Sigmoid colon (tissue), 4 donors: ENCODE measurements at regions not wholly inside any gene's neighbourhood (a gene's known extent, or its start where the extent isn't known, plus 50 kb on each side); places are given as distances from the start of the nearest gene placed in this dataset.

ENCODE experiments used
- POLR2A ChIP-seq, 2 donors: fragments of 450-650 bp; IDR thresholded peaks; one replicate each; pipeline ENCODE4 v1.6.1; 2016; ENCODE audit warnings: antibody characterized with exemption in 2 of 2, mild to moderate bottlenecking in 2 of 2, moderate library complexity in 2 of 2
- POLR2AphosphoS5 ChIP-seq, 4 donors: sonication (generic); formaldehyde crosslinking; IDR thresholded peaks; one replicate each; pipeline ENCODE4 v1.6.1; 2017; ENCODE audit warnings: antibody characterized with exemption in 4 of 4
- TF ChIP-seq, protein P1 (sequence below), 4 experiments: fragments of 450-650 bp in 3 of 4; fragments of 200-600 bp in 1 of 4; IDR thresholded peaks; one replicate each; pipeline ENCODE4 v1.5.1; 2016 to 2019; ENCODE audit warnings: antibody characterized with exemption in 4 of 4, mild to moderate bottlenecking in 3 of 4, moderate library complexity in 2 of 4

DNA sequence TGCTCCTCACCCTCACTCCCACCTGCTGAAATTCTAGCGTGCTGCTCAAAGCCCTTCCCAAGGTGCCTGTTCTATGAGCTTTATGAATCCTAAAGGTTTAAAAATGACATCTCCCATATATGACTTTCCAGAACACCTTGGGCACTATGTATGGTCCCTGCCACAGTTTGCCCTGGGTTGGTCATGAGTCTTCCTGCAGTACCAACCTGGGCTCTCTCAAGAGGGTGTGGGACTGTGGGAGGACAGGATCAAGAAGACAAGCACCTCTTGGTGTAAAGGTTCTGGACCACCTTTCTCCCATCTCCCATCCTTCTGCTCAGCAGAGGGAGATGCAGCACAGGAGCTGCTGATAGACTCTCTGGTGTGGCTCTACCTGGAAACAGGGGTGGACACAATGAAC lies 134.1 kb downstream of the FCRL5 start:
- TF ChIP-seq, protein P1, sequence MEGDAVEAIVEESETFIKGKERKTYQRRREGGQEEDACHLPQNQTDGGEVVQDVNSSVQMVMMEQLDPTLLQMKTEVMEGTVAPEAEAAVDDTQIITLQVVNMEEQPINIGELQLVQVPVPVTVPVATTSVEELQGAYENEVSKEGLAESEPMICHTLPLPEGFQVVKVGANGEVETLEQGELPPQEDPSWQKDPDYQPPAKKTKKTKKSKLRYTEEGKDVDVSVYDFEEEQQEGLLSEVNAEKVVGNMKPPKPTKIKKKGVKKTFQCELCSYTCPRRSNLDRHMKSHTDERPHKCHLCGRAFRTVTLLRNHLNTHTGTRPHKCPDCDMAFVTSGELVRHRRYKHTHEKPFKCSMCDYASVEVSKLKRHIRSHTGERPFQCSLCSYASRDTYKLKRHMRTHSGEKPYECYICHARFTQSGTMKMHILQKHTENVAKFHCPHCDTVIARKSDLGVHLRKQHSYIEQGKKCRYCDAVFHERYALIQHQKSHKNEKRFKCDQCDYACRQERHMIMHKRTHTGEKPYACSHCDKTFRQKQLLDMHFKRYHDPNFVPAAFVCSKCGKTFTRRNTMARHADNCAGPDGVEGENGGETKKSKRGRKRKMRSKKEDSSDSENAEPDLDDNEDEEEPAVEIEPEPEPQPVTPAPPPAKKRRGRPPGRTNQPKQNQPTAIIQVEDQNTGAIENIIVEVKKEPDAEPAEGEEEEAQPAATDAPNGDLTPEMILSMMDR (IDR thresholded peaks at IDR 0.05): no peak
- TF ChIP-seq POLR2A (IDR thresholded peaks at IDR 0.05): no peak
- no peak for TF ChIP-seq POLR2AphosphoS5 (IDR thresholded peaks at IDR 0.05)
